ENCODE measurements at regions not wholly inside any gene's neighbourhood (a gene's known extent, or its start where the extent isn't known, plus 50 kb on each side); places are given as distances from the start of the nearest gene placed in this dataset.

GRCh38 chrX:34848281-34848680 lies 94.3 kb upstream of the FAM47B start:
- TF ChIP-seq CTCF (IDR thresholded peaks at IDR 0.05) (no peak), POLR2A (IDR thresholded peaks at IDR 0.05) (no peak)
